GM12875 (cell line): ENCODE measurements at regions not wholly inside any gene's neighbourhood (a gene's known extent, or its start where the extent isn't known, plus 50 kb on each side); places are given as distances from the start of the nearest gene placed in this dataset.

Experiments used
- H3K4me3 ChIP-seq: one replicate; pipeline ENCODE4 v1.5.1; 2011; ENCODE audit warnings: low read depth, low read length, control low read depth
- CTCF ChIP-seq: IDR thresholded peaks from 2 replicates; pipeline ENCODE4 v1.5.1; 2011; ENCODE audit warnings: low read depth, mild to moderate bottlenecking, control low read depth, inconsistent platforms, low read length, moderate library complexity, borderline replicate concordance; ENCODE audit not compliant: insufficient read depth

- no peak overlapping the region for H3K4me3 ChIP-seq
- no peak for TF ChIP-seq CTCF
Observed at GRCh38 chr17:79281803-79282202, 207.2 kb downstream of the ENGASE start.

GRCh38 chr17:79280866-79281572 lies 206.4 kb downstream of the ENGASE start:
- no peak for TF ChIP-seq CTCF
- no peak overlapping the region for H3K4me3 ChIP-seq

GRCh38 chr17:79280010-79280409 lies 205.4 kb downstream of the ENGASE start:
- H3K4me3 ChIP-seq, result no peak overlapping the region
- TF ChIP-seq CTCF, result no peak

- H3K4me3 ChIP-seq, result no peak overlapping the region
- no peak for TF ChIP-seq CTCF
Observed at GRCh38 chr17:79279320-79279719, 204.7 kb downstream of the ENGASE start.

- no peak for TF ChIP-seq CTCF
- no peak overlapping the region for H3K4me3 ChIP-seq
Observed at GRCh38 chr17:79276821-79277220, 202.2 kb downstream of the ENGASE start.

GRCh38 chr17:79273660-79274059 lies 199.0 kb downstream of the ENGASE start:
- TF ChIP-seq CTCF, result no peak
- H3K4me3 ChIP-seq, result no peak overlapping the region

GRCh38 chr17:79272666-79273219 lies 198.1 kb downstream of the ENGASE start:
- TF ChIP-seq CTCF, result no peak
- H3K4me3 ChIP-seq, result no peak overlapping the region
